Erythroblast (primary cell): ENCODE measurements at regions not wholly inside any gene's neighbourhood (a gene's known extent, or its start where the extent isn't known, plus 50 kb on each side); places are given as distances from the start of the nearest gene placed in this dataset.

Experiments
- GATA1 ChIP-seq: IDR thresholded peaks from 2 replicates; pipeline ENCODE4 v1.6.1; 2011; ENCODE audit warnings: low read depth, mild to moderate bottlenecking, control low read depth, low read length, moderate library complexity
- POLR2A ChIP-seq: IDR thresholded peaks from 2 replicates; pipeline ENCODE4 v1.6.1; 2011; ENCODE audit warnings: mild to moderate bottlenecking, low read length

DNA sequence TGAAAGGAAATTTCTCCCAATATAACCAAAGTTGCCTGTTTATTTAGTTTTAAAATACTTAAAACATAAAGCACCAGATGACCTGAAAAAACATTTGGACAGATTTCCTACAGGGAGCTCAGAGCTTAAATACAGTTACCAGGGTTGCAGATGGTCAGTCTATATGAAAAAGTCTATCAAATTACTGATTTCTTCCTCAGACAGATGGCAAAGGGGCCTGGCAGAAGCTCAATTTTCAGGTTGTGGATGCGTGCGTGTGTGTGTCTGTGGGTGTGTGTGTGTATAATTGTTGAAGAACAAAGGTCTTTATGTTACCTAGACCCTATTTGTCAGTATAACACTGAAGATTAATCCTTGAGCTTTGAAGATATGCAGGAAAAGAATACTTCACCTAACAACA, 169.4 kb downstream of the MAD2L1 start:
- TF ChIP-seq POLR2A = no peak
- no peak for TF ChIP-seq GATA1
